Liver (tissue), 8 donors: ENCODE measurements at regions not wholly inside any gene's neighbourhood (a gene's known extent, or its start where the extent isn't known, plus 50 kb on each side); places are given as distances from the start of the nearest gene placed in this dataset.

ENCODE experiments used
- DNase-seq: peaks from one replicate; pipeline ENCODE4 v3.0.0-alpha.2; 2017; ENCODE audit warnings: low spot score
- H3K27ac ChIP-seq, 2 donors: one replicate each; pipeline ENCODE4 v1.7.0; 2013; ENCODE audit warnings: inconsistent platforms in 2 of 2, low read length in 2 of 2, control low read depth in 1 of 2, low read depth in 1 of 2, mild to moderate bottlenecking in 1 of 2
- H3K27me3 ChIP-seq, 4 donors: one replicate each; pipeline versions ENCODE4 v1.6.1 to v1.7.0; 2013; ENCODE audit warnings: low read length in 3 of 4, inconsistent platforms in 1 of 4, mild to moderate bottlenecking in 1 of 4, moderate library complexity in 1 of 4; ENCODE audit not compliant: control insufficient read depth in 4 of 4, insufficient read depth in 4 of 4
- H3K36me3 ChIP-seq, 4 donors: one replicate each; pipeline versions ENCODE4 v1.6.1 to v1.7.0; 2013; ENCODE audit warnings: low read length in 3 of 4, mild to moderate bottlenecking in 3 of 4, low read depth in 1 of 4, moderate library complexity in 1 of 4; ENCODE audit not compliant: control insufficient read depth in 4 of 4, insufficient read depth in 3 of 4
- H3K4me1 ChIP-seq, 4 donors: one replicate each; pipeline versions ENCODE4 v1.6.1 to v1.7.0; 2013; ENCODE audit warnings: low read length in 3 of 4, mild to moderate bottlenecking in 3 of 4, moderate library complexity in 1 of 4; ENCODE audit not compliant: control insufficient read depth in 4 of 4, insufficient read depth in 4 of 4
- H3K4me3 ChIP-seq, 3 donors: one replicate each; pipeline versions ENCODE4 v1.6.1 to v1.7.0; 2013; ENCODE audit warnings: low read length in 3 of 3, control low read depth in 1 of 3, low read depth in 1 of 3, mild to moderate bottlenecking in 1 of 3
- H3K9ac ChIP-seq, 2 donors: one replicate each; pipeline ENCODE4 v1.7.0; 2013; ENCODE audit warnings: low read length in 2 of 2, mild to moderate bottlenecking in 2 of 2, moderate library complexity in 2 of 2, control low read depth in 1 of 2, low read depth in 1 of 2
- H3K9me3 ChIP-seq, 4 donors: one replicate each; pipeline versions ENCODE4 v1.6.1 to v1.7.0; 2013; ENCODE audit warnings: low read length in 3 of 4; ENCODE audit not compliant: control insufficient read depth in 4 of 4
- EGR1 ChIP-seq, 2 donors: IDR thresholded peaks; 2 replicates each; pipeline ENCODE4 v1.6.1; 2016 to 2018; ENCODE audit warnings: antibody characterized with exemption in 2 of 2, low read depth in 2 of 2
- FOXA1 ChIP-seq: IDR thresholded peaks from 2 replicates; pipeline ENCODE4 v1.6.1; 2016; ENCODE audit warnings: antibody characterized with exemption
- FOXA2 ChIP-seq: IDR thresholded peaks from 2 replicates; pipeline ENCODE4 v1.6.1; 2016; ENCODE audit warnings: antibody characterized with exemption
- GABPA ChIP-seq, 2 donors: IDR thresholded peaks in 1 of 2; conservative IDR thresholded peaks in 1 of 2; 2 replicates each; pipeline ENCODE4 v1.6.1; 2016; ENCODE audit warnings: antibody characterized with exemption in 2 of 2, mild to moderate bottlenecking in 1 of 2, moderate library complexity in 1 of 2
- HNF4A ChIP-seq, 2 donors: conservative IDR thresholded peaks; 2 replicates each; pipeline ENCODE4 v1.6.1; 2016; ENCODE audit warnings: antibody characterized with exemption in 2 of 2, mild to moderate bottlenecking in 2 of 2
- HNF4G ChIP-seq: IDR thresholded peaks from 2 replicates; pipeline ENCODE4 v1.6.1; 2016; ENCODE audit warnings: antibody characterized with exemption
- JUND ChIP-seq, 2 donors: IDR thresholded peaks; 2 replicates each; pipeline ENCODE4 v1.6.1; 2016; ENCODE audit warnings: antibody characterized with exemption in 2 of 2
- NR2F2 ChIP-seq: IDR thresholded peaks from 2 replicates; pipeline ENCODE4 v1.6.1; 2016; ENCODE audit warnings: antibody characterized with exemption
- RAD21 ChIP-seq, 2 donors: IDR thresholded peaks; 2 replicates each; pipeline ENCODE4 v1.6.1; 2016; ENCODE audit warnings: antibody characterized with exemption in 2 of 2, mild to moderate bottlenecking in 2 of 2
- RXRA ChIP-seq, 2 donors: IDR thresholded peaks; 2 replicates each; pipeline ENCODE4 v1.6.1; 2017 to 2018; ENCODE audit warnings: antibody characterized with exemption in 2 of 2, mild to moderate bottlenecking in 1 of 2
- SP1 ChIP-seq: IDR thresholded peaks from 2 replicates; pipeline ENCODE4 v1.6.1; 2018; ENCODE audit warnings: antibody characterized with exemption, mild to moderate bottlenecking
- TAF1 ChIP-seq: conservative IDR thresholded peaks from 2 replicates; pipeline ENCODE4 v1.6.1; 2016; ENCODE audit warnings: antibody characterized with exemption, mild to moderate bottlenecking
- YY1 ChIP-seq: IDR thresholded peaks from 2 replicates; pipeline ENCODE4 v1.6.1; 2016; ENCODE audit warnings: antibody characterized with exemption, mild to moderate bottlenecking
- WGBS: extraction: QIAGEN DNeasy Blood & Tissue Kit; methylation state at CpG from one replicate; pipeline ENCODE4 v1.1.7; 2013; 5-methylcytosine and 5-hydroxymethylcytosine counted together
- TF ChIP-seq, protein P1 (sequence below): IDR thresholded peaks from 2 replicates; pipeline ENCODE4 v1.6.1; 2016; ENCODE audit warnings: antibody characterized with exemption
- TF ChIP-seq, protein P2 (sequence below): fragments of 150-350 bp; IDR thresholded peaks from 2 replicates; pipeline ENCODE4 v1.5.1; 2017; ENCODE audit warnings: improper control_type of control experiment, low read depth, low read length; ENCODE audit not compliant: missing input control
- TF ChIP-seq, protein P3 (sequence below): IDR thresholded peaks from 2 replicates; pipeline ENCODE4 v1.6.1; 2016; ENCODE audit warnings: antibody characterized with exemption
- TF ChIP-seq, protein P4 (sequence below): IDR thresholded peaks from 2 replicates; pipeline ENCODE4 v1.6.1; 2016; ENCODE audit warnings: antibody characterized with exemption
- TF ChIP-seq, protein P5 (sequence below): IDR thresholded peaks from 2 replicates; pipeline ENCODE4 v1.6.1; 2016; ENCODE audit warnings: antibody characterized with exemption, mild to moderate bottlenecking
- donor health status: healthy.
- donor health status: healthy.
- donor health status: healthy.
- donor health status: healthy.
- donor health status: healthy.

DNA sequence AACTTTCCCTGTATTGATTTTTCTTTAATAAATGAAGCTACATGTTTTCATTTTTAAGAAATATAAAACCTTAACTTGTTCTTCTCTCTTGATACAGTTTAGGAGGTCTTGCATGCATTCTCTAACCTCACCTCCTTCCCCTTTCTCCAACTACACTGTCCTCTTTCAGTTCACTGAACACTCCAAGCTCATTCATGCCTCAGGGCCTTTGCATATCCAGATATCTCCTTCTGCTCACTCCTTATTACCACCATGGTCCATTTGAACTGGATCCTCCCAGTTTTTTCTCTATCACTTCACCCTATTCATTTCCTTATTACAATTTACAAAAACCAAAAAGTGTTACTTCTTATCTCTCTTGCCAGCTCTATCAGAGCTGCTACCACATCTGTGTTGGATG, 242.9 kb upstream of the PLEKHG7 start:
- H3K4me1 ChIP-seq, result no peaks in the 10 kb centered on the region

DNA sequence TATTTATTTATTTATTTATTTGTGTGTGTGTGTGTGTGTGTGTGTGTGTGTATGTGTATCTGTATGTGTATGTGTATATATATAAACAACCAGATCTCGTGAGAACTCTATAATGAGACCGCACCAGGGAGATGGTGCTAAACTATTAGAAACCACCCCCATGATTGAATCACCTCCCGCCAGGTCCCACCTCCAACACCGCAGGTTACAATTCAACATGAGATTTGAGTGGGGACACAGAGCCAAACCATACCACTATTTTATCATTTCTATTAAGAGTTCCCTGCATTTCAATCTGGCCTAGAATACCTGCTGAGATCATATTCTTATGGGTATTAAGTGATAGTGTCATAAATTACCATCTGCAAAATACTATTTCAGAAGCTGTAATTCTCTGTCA, 243.8 kb upstream of the PLEKHG7 start:
- 99% methylated on average over 4 of the region's 4 CpGs for WGBS
- TF ChIP-seq FOXA1, result no peak
- no peak for TF ChIP-seq JUND (IDR thresholded peaks at IDR 0.05)
- TF ChIP-seq RXRA (IDR thresholded peaks at IDR 0.05), result no peak
- TF ChIP-seq, protein P1, sequence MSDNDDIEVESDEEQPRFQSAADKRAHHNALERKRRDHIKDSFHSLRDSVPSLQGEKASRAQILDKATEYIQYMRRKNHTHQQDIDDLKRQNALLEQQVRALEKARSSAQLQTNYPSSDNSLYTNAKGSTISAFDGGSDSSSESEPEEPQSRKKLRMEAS, result no peak
- TF ChIP-seq, protein P2, sequence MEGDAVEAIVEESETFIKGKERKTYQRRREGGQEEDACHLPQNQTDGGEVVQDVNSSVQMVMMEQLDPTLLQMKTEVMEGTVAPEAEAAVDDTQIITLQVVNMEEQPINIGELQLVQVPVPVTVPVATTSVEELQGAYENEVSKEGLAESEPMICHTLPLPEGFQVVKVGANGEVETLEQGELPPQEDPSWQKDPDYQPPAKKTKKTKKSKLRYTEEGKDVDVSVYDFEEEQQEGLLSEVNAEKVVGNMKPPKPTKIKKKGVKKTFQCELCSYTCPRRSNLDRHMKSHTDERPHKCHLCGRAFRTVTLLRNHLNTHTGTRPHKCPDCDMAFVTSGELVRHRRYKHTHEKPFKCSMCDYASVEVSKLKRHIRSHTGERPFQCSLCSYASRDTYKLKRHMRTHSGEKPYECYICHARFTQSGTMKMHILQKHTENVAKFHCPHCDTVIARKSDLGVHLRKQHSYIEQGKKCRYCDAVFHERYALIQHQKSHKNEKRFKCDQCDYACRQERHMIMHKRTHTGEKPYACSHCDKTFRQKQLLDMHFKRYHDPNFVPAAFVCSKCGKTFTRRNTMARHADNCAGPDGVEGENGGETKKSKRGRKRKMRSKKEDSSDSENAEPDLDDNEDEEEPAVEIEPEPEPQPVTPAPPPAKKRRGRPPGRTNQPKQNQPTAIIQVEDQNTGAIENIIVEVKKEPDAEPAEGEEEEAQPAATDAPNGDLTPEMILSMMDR, result no peak
- TF ChIP-seq YY1, result no peak
- TF ChIP-seq TAF1, result no peak
- TF ChIP-seq, protein P3, sequence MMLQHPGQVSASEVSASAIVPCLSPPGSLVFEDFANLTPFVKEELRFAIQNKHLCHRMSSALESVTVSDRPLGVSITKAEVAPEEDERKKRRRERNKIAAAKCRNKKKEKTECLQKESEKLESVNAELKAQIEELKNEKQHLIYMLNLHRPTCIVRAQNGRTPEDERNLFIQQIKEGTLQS, result no peak
- TF ChIP-seq, protein P4, sequence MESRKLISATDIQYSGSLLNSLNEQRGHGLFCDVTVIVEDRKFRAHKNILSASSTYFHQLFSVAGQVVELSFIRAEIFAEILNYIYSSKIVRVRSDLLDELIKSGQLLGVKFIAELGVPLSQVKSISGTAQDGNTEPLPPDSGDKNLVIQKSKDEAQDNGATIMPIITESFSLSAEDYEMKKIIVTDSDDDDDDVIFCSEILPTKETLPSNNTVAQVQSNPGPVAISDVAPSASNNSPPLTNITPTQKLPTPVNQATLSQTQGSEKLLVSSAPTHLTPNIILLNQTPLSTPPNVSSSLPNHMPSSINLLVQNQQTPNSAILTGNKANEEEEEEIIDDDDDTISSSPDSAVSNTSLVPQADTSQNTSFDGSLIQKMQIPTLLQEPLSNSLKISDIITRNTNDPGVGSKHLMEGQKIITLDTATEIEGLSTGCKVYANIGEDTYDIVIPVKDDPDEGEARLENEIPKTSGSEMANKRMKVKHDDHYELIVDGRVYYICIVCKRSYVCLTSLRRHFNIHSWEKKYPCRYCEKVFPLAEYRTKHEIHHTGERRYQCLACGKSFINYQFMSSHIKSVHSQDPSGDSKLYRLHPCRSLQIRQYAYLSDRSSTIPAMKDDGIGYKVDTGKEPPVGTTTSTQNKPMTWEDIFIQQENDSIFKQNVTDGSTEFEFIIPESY, result no peak
- no peak for TF ChIP-seq GABPA (IDR thresholded peaks at IDR 0.05 in 1 of 2, conservative IDR thresholded peaks at IDR 0.05 in 1 of 2)
- TF ChIP-seq HNF4A (conservative IDR thresholded peaks at IDR 0.05), result no peak
- TF ChIP-seq SP1, result no peak
- TF ChIP-seq, protein P5, sequence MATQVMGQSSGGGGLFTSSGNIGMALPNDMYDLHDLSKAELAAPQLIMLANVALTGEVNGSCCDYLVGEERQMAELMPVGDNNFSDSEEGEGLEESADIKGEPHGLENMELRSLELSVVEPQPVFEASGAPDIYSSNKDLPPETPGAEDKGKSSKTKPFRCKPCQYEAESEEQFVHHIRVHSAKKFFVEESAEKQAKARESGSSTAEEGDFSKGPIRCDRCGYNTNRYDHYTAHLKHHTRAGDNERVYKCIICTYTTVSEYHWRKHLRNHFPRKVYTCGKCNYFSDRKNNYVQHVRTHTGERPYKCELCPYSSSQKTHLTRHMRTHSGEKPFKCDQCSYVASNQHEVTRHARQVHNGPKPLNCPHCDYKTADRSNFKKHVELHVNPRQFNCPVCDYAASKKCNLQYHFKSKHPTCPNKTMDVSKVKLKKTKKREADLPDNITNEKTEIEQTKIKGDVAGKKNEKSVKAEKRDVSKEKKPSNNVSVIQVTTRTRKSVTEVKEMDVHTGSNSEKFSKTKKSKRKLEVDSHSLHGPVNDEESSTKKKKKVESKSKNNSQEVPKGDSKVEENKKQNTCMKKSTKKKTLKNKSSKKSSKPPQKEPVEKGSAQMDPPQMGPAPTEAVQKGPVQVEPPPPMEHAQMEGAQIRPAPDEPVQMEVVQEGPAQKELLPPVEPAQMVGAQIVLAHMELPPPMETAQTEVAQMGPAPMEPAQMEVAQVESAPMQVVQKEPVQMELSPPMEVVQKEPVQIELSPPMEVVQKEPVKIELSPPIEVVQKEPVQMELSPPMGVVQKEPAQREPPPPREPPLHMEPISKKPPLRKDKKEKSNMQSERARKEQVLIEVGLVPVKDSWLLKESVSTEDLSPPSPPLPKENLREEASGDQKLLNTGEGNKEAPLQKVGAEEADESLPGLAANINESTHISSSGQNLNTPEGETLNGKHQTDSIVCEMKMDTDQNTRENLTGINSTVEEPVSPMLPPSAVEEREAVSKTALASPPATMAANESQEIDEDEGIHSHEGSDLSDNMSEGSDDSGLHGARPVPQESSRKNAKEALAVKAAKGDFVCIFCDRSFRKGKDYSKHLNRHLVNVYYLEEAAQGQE, result no peak
- TF ChIP-seq EGR1 (IDR thresholded peaks at IDR 0.05; ENCODE audit: low read depth in 2 of 2), result no peak
- TF ChIP-seq NR2F2, result no peak
- no peak for TF ChIP-seq FOXA2
- no peaks in the 10 kb centered on the region for H3K36me3 ChIP-seq
- no peaks in the 10 kb centered on the region for H3K4me1 ChIP-seq
- no peak for DNase-seq
- H3K9ac ChIP-seq, result no peak overlapping the region
- H3K27ac ChIP-seq, result no peak overlapping the region
- H3K4me3 ChIP-seq, result no peak overlapping the region
- no peaks in the 10 kb centered on the region for H3K9me3 ChIP-seq
- no peaks in the 10 kb centered on the region for H3K27me3 ChIP-seq

More for the DNA sequence above, 242.9 kb upstream of the PLEKHG7 start:
- Histone ChIP-seq H3K9ac (no peak overlapping the region), H3K27me3 (no peaks in the 10 kb centered on the region), H3K27ac (no peak overlapping the region), H3K9me3 (no peaks in the 10 kb centered on the region), H3K36me3 (no peaks in the 10 kb centered on the region), H3K4me3 (no peak overlapping the region)
- TF ChIP-seq HNF4G (no peak), SP1 (no peak), FOXA2 (no peak), RAD21 (IDR thresholded peaks at IDR 0.05) (no peak), GABPA (IDR thresholded peaks at IDR 0.05 in 1 of 2, conservative IDR thresholded peaks at IDR 0.05 in 1 of 2) (no peak), YY1 (no peak), FOXA1 (no peak), NR2F2 (no peak)
- TF ChIP-seq, protein P2, result no peak
- TF ChIP-seq, protein P1, result no peak
- TF ChIP-seq, protein P3, result no peak
- DNase-seq, result no peak
